GM12874 (cell line): ENCODE measurements at regions not wholly inside any gene's neighbourhood (a gene's known extent, or its start where the extent isn't known, plus 50 kb on each side); places are given as distances from the start of the nearest gene placed in this dataset.

Experiments
- TF ChIP-seq, protein P1 (sequence below): IDR thresholded peaks from 2 replicates; pipeline ENCODE4 v1.5.1; 2011; ENCODE audit warnings: low read depth, mild to moderate bottlenecking, control low read depth, low read length, moderate library complexity; ENCODE audit not compliant: insufficient read depth

DNA sequence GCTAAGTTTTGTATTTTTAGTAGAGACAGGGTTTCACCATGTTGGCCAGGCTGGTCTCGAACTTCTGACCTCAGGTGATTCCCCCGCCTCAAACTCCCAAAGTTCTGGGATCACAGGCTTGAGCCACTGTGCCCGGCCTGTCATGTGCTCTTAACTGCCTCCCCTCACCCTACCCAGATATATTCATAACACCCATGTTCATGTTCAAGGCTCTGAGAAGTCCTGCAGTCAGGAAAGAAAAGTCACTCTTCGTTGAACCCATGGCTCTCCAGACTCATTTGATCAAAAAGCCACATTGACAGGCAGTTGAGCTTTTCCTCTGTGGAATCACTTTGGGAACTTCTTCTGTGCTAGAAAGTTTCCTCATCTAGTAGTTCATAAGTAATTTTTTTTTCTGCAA is 545.5 kb upstream of the TBX3 start:
- TF ChIP-seq, protein P1, sequence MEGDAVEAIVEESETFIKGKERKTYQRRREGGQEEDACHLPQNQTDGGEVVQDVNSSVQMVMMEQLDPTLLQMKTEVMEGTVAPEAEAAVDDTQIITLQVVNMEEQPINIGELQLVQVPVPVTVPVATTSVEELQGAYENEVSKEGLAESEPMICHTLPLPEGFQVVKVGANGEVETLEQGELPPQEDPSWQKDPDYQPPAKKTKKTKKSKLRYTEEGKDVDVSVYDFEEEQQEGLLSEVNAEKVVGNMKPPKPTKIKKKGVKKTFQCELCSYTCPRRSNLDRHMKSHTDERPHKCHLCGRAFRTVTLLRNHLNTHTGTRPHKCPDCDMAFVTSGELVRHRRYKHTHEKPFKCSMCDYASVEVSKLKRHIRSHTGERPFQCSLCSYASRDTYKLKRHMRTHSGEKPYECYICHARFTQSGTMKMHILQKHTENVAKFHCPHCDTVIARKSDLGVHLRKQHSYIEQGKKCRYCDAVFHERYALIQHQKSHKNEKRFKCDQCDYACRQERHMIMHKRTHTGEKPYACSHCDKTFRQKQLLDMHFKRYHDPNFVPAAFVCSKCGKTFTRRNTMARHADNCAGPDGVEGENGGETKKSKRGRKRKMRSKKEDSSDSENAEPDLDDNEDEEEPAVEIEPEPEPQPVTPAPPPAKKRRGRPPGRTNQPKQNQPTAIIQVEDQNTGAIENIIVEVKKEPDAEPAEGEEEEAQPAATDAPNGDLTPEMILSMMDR: no peak

GRCh38 chr12:115228434-115228833 is 544.5 kb upstream of the TBX3 start:
- TF ChIP-seq, protein P1: no peak

DNA sequence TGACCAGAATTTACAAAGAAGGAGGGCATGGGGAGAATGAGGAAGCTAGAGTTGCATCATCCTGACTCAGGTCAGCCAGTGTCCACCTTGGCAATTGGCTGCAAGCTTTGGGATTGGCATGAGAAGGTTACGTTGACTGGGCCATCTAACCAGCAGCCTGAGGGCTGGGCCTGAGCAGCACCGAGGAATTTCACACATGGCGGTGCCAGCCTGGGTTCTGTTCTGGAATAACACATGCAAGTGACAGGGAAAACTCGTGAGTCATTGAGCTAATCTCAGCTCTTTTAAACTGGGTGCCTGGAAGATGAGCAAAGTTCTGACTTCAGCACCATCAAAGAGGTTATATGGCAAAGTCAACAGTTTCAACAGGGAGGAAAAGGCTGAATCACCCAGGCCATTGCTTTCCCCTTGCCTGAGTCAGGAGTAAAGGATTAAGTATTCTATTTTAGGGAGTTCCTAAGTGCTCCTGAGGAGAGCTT is 543.2 kb upstream of the TBX3 start:
- TF ChIP-seq, protein P1: no peak

- TF ChIP-seq, protein P1: no peak
These were observed 541.9 kb upstream of the TBX3 start for GRCh38 chr12:115225845-115226244.

GRCh38 chr12:115223991-115224390 is 540.0 kb upstream of the TBX3 start:
- TF ChIP-seq, protein P1: no peak

- TF ChIP-seq, protein P1: no peak
These were observed 539.3 kb upstream of the TBX3 start for GRCh38 chr12:115223322-115223721.

- TF ChIP-seq, protein P1: no peak
These were observed 538.2 kb upstream of the TBX3 start for GRCh38 chr12:115222220-115222619.
